ENCODE measurements at regions not wholly inside any gene's neighbourhood (a gene's known extent, or its start where the extent isn't known, plus 50 kb on each side); places are given as distances from the start of the nearest gene placed in this dataset.

GRCh38 chr3:168467115-168467714 is 371.5 kb upstream of the GOLIM4 start:
- TF ChIP-seq EP300 (IDR thresholded peaks at IDR 0.05; ENCODE audit: borderline replicate concordance) (no peak), YY1 (IDR thresholded peaks at IDR 0.05; ENCODE audit: low read depth) (no peak), CEBPB (IDR thresholded peaks at IDR 0.05) (no peak), RAD21 (IDR thresholded peaks at IDR 0.05; ENCODE audit: low read depth) (peak; percentile 61), TAF1 (IDR thresholded peaks at IDR 0.05; ENCODE audit: low read depth) (no peak), NFIC (IDR thresholded peaks at IDR 0.05) (no peak), EGR1 (IDR thresholded peaks at IDR 0.05) (no peak), REST (IDR thresholded peaks at IDR 0.05; ENCODE audit: low read depth) (no peak)
- TF ChIP-seq, protein P1, sequence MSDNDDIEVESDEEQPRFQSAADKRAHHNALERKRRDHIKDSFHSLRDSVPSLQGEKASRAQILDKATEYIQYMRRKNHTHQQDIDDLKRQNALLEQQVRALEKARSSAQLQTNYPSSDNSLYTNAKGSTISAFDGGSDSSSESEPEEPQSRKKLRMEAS (IDR thresholded peaks at IDR 0.05) = no peak
